ENCODE measurements at regions not wholly inside any gene's neighbourhood (a gene's known extent, or its start where the extent isn't known, plus 50 kb on each side); places are given as distances from the start of the nearest gene placed in this dataset.

DNA sequence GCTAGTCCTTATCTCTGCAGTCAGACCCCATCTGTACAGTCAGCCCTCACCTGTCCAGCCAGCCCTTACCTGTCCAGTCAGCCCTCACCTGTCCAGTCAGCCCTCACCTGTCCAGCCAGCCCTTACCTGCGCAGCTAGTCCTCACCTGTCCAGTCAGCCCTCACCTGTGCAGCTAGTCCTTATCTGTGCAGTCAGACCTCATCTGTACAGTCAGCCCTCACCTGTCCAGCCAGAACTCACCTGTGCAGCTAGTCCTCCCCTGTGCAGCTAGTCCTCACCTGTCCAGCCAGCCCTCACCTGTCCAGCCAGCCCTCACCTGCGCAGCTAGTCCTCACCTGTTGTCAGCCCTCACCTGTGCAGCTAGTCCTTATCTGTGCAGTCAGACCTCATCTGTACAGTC is 506.8 kb downstream of the NPHP4 start:
- WGBS, 2 donors: 78 to 85% methylated on average over 2 of the region's 2 CpGs
- no peak for DNase-seq (ENCODE audit: low spot score in 2 of 2)
- no peak overlapping the region for H3K4me3 ChIP-seq (ENCODE audit: low read depth, poor library complexity, severe bottlenecking)
- TF ChIP-seq POLR2A (IDR thresholded peaks at IDR 0.05): no peak
- TF ChIP-seq, protein P1, sequence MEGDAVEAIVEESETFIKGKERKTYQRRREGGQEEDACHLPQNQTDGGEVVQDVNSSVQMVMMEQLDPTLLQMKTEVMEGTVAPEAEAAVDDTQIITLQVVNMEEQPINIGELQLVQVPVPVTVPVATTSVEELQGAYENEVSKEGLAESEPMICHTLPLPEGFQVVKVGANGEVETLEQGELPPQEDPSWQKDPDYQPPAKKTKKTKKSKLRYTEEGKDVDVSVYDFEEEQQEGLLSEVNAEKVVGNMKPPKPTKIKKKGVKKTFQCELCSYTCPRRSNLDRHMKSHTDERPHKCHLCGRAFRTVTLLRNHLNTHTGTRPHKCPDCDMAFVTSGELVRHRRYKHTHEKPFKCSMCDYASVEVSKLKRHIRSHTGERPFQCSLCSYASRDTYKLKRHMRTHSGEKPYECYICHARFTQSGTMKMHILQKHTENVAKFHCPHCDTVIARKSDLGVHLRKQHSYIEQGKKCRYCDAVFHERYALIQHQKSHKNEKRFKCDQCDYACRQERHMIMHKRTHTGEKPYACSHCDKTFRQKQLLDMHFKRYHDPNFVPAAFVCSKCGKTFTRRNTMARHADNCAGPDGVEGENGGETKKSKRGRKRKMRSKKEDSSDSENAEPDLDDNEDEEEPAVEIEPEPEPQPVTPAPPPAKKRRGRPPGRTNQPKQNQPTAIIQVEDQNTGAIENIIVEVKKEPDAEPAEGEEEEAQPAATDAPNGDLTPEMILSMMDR (IDR thresholded peaks at IDR 0.05): no peak
- intact Hi-C loops (cut with DNase I; ENCODE audit: low total_unique reads): no loop called here

DNA sequence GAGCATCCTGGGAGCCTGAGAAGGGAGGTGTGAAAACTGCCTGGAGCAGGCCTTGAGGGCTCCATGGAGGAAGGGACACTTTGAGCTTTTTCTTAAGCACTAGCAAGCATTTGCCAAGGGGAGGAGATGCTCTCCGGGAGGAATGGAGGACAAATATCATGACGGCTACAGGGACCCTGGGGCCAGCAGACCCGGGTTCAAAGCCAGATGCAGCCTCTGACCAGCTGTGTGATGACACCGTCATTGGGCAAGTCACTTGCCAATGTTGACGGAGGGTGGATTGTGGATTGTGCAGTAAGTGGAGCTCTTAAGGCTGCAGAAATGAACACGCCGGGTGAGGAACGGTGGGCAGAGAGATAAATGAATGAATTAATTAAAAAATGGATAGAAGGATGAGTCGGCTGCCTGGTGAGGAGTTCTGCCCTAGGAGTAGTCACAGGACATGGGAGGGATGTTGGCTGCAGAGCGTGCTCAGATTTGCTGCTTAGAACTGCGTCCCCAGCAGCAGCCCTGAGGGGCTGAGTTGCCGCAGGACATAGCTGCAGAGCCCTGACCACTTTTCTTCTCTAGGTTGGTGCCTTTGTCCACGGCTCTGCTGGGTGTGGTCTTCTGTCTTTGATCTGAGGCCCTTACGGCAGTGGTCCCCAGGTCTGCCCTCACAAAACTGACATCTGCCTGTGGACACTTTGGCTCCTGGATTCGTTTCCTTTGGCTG is 507.6 kb downstream of the NPHP4 start:
- TF ChIP-seq, protein P1 (IDR thresholded peaks at IDR 0.05): no peak
- no peak for TF ChIP-seq POLR2A (IDR thresholded peaks at IDR 0.05)
- intact Hi-C loops (cut with DNase I; ENCODE audit: low total_unique reads): no loop called here
- no peak overlapping the region for H3K4me3 ChIP-seq (ENCODE audit: low read depth, poor library complexity, severe bottlenecking)
- no peak for DNase-seq (ENCODE audit: low spot score in 2 of 2)
- 68% methylated on average over 15 of the region's 15 CpGs for WGBS, 2 donors

DNA sequence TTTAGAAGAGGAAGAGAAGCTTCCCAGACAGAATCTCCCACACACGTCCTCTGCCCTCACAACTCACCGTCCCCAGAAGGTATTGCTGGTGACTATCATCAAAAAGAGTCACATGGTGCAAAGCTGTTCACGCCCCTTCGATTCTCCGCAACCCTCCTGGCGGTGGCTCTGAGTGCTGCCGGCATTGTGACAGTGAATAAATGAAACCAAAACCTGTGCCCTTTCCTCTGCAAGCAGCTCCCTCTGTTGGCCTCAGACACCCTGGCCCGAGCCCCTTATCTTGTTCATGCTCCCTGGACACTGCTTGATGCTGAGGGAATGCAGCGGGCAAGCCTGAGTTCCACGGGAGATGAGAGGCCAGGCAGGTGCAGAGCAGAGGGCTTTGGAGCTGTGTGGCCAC is 510.3 kb downstream of the NPHP4 start:
- TF ChIP-seq, protein P1 (IDR thresholded peaks at IDR 0.05): no peak
- no peak for TF ChIP-seq POLR2A (IDR thresholded peaks at IDR 0.05)
- intact Hi-C loops (cut with DNase I; ENCODE audit: low total_unique reads): no loop called here
- DNase-seq (ENCODE audit: low spot score in 2 of 2): no peak
- 46 to 54% methylated on average over 9 to 10 of the region's 10 CpGs for WGBS, 2 donors
- no peak overlapping the region for H3K4me3 ChIP-seq (ENCODE audit: low read depth, poor library complexity, severe bottlenecking)

DNA sequence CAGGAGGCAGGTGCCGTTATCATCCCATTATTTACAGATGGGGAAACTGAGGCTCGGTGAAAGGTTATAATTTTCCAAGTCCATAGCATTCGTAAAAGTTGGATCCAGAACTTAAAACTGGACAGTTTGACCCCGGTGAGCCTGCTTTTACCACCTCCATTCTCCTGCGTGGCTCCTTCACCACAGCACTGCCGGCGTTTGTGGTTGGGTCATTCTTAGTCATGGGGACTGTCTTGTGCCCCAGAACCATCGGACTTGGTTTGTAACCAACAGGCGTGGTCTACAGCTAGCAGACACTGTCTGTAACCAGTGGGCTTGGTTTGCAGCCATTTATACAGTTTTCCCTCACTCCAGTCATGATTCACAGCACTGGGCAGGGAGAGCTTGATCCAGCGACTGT is 511.3 kb downstream of the NPHP4 start:
- intact Hi-C loops (cut with DNase I; ENCODE audit: low total_unique reads): no loop called here
- WGBS, 2 donors: 87 to 89% methylated on average over 10 of the region's 10 CpGs
- no peak for DNase-seq (ENCODE audit: low spot score in 2 of 2)
- no peak overlapping the region for H3K4me3 ChIP-seq (ENCODE audit: low read depth, poor library complexity, severe bottlenecking)
- no peak for TF ChIP-seq POLR2A (IDR thresholded peaks at IDR 0.05)
- TF ChIP-seq, protein P1 (IDR thresholded peaks at IDR 0.05): no peak

DNA sequence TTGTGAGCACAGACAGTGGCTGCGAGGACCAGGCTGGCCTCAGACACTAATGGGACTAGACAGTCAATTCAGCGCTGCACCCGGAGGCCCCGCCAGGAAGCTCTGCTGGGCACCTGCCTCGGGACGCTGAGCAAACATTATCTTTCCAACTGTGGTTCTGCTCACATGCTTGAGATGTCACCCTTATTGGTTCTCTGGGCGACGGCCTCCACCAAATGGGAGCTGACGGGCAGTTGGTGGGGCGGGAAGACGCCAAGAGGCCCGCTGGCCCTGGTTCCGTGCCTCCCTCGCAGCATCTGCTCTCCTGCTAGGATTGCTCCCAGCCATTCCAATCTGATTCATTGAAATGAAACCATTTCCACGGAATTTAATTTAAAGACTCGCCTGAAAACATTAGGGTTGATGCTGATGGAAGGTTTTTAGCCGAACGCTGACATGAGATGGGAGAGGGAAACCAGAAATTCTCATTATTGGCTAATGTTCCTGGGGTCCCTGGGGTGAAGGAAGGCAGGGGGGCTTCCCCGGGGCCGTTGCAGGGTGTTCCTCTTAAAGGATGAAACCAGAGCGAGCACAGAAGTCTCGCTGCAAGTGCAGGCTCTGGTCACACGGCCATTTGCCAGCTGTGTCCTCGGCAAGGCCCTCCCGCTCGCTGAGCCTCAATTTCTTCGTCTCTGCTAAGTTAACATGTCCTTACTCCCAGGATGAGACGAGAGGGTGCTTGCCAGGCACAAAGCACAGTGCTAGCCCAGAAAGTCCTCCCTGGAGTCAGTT is 512.2 kb downstream of the NPHP4 start:
- TF ChIP-seq POLR2A (IDR thresholded peaks at IDR 0.05): no peak
- TF ChIP-seq, protein P1 (IDR thresholded peaks at IDR 0.05): no peak
- WGBS, 2 donors: 84 to 86% methylated on average over 23 to 28 of the region's 28 CpGs
- no peak for DNase-seq (ENCODE audit: low spot score in 2 of 2)
- intact Hi-C loops (cut with DNase I; ENCODE audit: low total_unique reads): no loop called here
- H3K4me3 ChIP-seq (ENCODE audit: low read depth, poor library complexity, severe bottlenecking): no peak overlapping the region

All from lower leg skin (tissue), 4 donors.